T-helper 17 cell (primary cell): ENCODE measurements at regions not wholly inside any gene's neighbourhood (a gene's known extent, or its start where the extent isn't known, plus 50 kb on each side); places are given as distances from the start of the nearest gene placed in this dataset.
"Not testable (repeated sequence)": the region's sequence is repeated elsewhere in the genome, so short reads cannot be mapped to it uniquely, and the experiment has no call there.

ENCODE experiments used
- ATAC-seq: fragments of 150-1000 bp; cut with Tn5 transposase; 2 replicates; pipeline ENCODE4 v1.10.0; 2021; ENCODE audit warnings: mild to moderate bottlenecking, moderate library complexity
- DNase-seq, 3 donors: peaks; one replicate each; pipeline versions ENCODE4 v3.0.0 to v3.0.0-alpha.2; 2020 to 2021
- H3K9me3 ChIP-seq: one replicate; pipeline ENCODE4 v1.7.0; 2013; ENCODE audit warnings: low read length, mild to moderate bottlenecking; ENCODE audit not compliant: control insufficient read depth, poor library complexity, severe bottlenecking
- H3K27ac Mint-ChIP-seq: one replicate; pipeline ENCODE4 v1.8.0; 2022; ENCODE audit warnings: mild to moderate bottlenecking, moderate library complexity, mixed read lengths
- H3K27me3 Mint-ChIP-seq: one replicate; pipeline ENCODE4 v1.8.0; 2022; ENCODE audit warnings: mixed read lengths
- H3K36me3 Mint-ChIP-seq: one replicate; pipeline ENCODE4 v1.8.0; 2022; ENCODE audit warnings: low read depth, mixed read lengths
- H3K4me1 Mint-ChIP-seq: one replicate; pipeline ENCODE4 v1.8.0; 2022; ENCODE audit warnings: mild to moderate bottlenecking, mixed read lengths
- H3K4me3 Mint-ChIP-seq: one replicate; pipeline ENCODE4 v1.8.0; 2022; ENCODE audit warnings: mild to moderate bottlenecking, moderate library complexity, mixed read lengths

DNA sequence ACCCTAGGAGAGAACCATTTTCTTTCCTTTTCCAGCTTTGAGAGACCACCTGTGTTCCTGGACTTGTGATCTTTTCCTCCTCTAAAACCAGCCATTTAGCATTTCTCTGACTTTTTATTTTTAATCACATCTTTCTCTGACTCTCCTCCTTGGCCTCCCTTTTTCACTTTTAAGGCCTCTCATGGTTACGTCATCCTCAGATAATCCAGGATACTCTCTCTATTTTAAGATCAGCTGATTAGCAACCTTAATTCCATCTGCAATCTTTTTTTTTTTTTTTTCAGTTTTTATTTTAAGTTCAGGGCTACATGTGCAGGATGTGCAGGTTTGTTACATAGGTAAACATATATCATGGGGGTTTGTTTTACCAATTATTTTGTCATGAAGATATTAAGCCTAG is 54.0 kb downstream of the RFPL4B start:
- Mint-ChIP-seq H3K27me3 (peaks cover 10% of the 10 kb centered on the region), H3K36me3 (no peaks in the 10 kb centered on the region), H3K4me1 (no peaks in the 10 kb centered on the region), H3K4me3 (no peak overlapping the region), H3K27ac (no peak overlapping the region)
- DNase-seq (no peak), ATAC-seq (no peak)
- H3K9me3 ChIP-seq, result no peaks in the 10 kb centered on the region

DNA sequence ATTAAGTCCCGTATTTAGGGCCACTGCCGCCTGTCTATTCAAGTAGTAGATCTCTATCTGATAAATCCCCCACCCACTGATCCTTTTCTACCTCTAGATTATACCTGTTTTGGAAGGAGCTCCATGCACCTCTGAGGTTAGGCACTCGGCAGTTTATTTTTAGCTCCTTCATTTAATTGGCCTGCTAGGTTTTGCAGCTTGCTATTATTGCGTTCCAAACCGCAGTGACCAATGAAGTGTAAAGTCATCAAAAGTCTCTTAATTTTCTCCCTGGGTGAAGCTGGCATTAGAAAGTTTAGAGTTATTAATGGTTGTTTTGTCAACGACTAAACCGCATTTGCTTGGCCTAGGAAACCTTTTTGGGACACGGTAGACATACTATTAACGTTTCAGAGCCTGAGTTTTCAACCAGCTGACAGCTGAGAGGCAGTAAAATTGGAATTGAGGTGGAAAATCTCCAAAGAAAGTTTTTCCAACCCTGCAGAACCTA is 60.0 kb downstream of the RFPL4B start:
- no peaks in the 10 kb centered on the region for H3K9me3 ChIP-seq
- ATAC-seq (no peak), DNase-seq (no peak)
- H3K4me1 Mint-ChIP-seq, result no peaks in the 10 kb centered on the region
- H3K27ac Mint-ChIP-seq, result no peak overlapping the region
- H3K27me3 Mint-ChIP-seq, result peaks cover 18% of the 10 kb centered on the region
- no peak overlapping the region for H3K4me3 Mint-ChIP-seq
- no peaks in the 10 kb centered on the region for H3K36me3 Mint-ChIP-seq

DNA sequence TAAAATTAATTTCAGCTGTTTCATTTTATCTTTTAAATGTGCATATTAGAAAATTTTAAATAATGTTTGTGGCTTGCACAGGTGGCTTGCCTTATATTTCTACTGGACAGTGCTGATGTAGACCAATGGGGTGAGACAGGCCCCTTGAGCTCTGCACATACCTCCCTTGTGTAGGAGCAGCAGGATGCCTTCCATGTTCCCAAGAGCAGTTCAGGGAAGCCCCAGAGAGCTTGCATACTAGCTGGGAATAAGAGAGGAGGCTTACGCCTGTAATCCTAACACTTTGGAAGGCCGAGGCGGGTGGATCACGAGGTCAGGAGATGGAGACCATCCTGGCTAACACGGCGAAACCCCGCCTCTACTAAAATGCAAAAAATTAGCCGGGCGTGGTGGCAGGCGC is 61.4 kb downstream of the RFPL4B start:
- ATAC-seq, result no peak
- H3K27ac Mint-ChIP-seq, result no peak overlapping the region
- H3K27me3 Mint-ChIP-seq, result peaks cover 20% of the 10 kb centered on the region
- no peak overlapping the region for H3K4me3 Mint-ChIP-seq
- no peaks in the 10 kb centered on the region for H3K4me1 Mint-ChIP-seq
- no peak for DNase-seq
- H3K36me3 Mint-ChIP-seq, result no peaks in the 10 kb centered on the region
- no peaks in the 10 kb centered on the region for H3K9me3 ChIP-seq

DNA sequence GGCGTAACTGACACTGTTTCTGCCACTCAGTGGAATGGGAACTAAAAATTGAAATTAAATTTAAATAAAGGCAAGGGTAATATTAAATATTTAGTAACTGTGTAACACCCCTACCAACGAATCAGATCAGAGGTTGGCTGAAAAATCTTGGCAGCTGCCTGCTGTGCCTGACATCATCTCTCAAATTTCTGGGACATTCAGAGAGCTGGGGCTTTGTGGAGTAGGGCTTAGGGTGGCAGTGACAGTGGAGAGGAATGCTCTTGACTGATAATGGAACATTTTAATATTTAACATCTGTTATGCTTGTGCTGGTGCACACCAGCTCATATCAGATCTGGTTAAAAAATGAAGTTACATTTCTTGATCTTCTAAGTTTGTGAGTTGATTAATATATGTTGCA is 62.2 kb downstream of the RFPL4B start:
- H3K4me1 Mint-ChIP-seq, result no peaks in the 10 kb centered on the region
- H3K9me3 ChIP-seq, result no peaks in the 10 kb centered on the region
- peaks cover 27% of the 10 kb centered on the region for H3K27me3 Mint-ChIP-seq
- ATAC-seq (no peak), DNase-seq (no peak)
- no peaks in the 10 kb centered on the region for H3K36me3 Mint-ChIP-seq
- no peak overlapping the region for H3K4me3 Mint-ChIP-seq
- no peak overlapping the region for H3K27ac Mint-ChIP-seq

DNA sequence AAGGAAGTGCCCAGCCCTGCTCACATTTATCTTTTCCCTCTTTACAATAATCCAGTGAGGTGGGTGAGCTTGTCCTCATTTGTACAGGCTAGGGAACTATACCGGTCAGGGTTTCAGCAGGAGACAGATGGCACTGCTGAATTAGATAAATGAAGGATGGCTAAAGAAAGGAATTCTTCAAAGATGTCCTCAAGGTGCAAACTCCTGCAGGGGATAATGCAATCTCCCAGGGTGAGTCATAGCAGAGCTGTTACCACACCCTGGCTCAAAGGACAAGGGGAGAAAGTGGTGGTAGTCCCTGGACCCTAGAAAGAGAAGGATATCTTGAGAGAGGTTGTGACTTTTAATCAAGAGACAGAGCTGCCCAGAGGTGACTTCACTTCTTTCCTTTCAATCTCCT is 66.7 kb downstream of the RFPL4B start:
- Mint-ChIP-seq H3K27me3 (peaks cover 21% of the 10 kb centered on the region), H3K4me3 (no peak overlapping the region), H3K4me1 (no peaks in the 10 kb centered on the region), H3K27ac (no peak overlapping the region), H3K36me3 (no peaks in the 10 kb centered on the region)
- no peaks in the 10 kb centered on the region for H3K9me3 ChIP-seq
- DNase-seq, result no peak
- no peak for ATAC-seq

DNA sequence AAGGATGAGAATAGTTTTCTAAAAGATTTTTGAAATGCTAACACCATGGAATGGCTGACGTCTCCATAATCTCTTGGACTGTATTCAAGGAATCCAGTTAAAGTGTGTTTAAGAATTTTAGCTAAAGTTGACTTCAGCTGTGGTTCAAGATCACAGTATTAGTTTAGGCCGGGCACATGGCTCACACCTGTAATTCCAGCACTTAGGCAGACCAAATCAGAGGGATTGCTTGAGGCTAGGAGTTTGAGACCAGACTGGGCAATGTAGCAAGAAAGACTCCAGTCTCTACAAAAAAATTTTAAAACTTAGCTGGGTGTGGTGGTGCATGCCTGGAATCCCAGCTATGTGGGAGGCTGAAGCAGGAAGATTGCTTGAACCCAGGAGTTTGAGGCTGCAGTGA is 68.2 kb downstream of the RFPL4B start:
- Mint-ChIP-seq H3K36me3 (no peaks in the 10 kb centered on the region), H3K4me3 (no peak overlapping the region), H3K4me1 (no peaks in the 10 kb centered on the region), H3K27ac (no peak overlapping the region), H3K27me3 (peaks cover 21% of the 10 kb centered on the region)
- H3K9me3 ChIP-seq, result no peaks in the 10 kb centered on the region
- DNase-seq (no peak), ATAC-seq (no peak)

DNA sequence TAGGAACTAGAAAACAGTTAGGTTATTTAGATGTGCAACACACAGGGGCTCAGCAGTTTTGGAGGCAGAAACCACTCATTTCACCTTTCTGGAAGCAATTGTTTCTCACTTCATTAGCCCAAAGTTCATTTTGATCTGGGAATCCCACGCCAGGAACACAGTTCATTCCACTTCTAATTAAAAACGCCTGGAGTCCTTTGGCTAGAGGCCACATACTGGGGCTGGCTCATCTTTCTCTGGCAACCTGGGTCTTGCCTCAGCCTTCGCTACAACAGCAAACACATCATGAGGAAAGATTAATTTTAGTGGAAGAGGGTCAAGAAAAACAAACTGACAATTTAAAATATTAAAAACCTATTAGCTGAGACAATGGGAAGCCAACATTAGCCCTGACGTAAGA is 69.7 kb downstream of the RFPL4B start:
- H3K4me3 Mint-ChIP-seq, result no peak overlapping the region
- ATAC-seq, result no peak
- no peaks in the 10 kb centered on the region for H3K4me1 Mint-ChIP-seq
- DNase-seq, result no peak
- no peak overlapping the region for H3K27ac Mint-ChIP-seq
- H3K27me3 Mint-ChIP-seq, result peaks cover 30% of the 10 kb centered on the region
- no peaks in the 10 kb centered on the region for H3K9me3 ChIP-seq
- H3K36me3 Mint-ChIP-seq, result no peaks in the 10 kb centered on the region

DNA sequence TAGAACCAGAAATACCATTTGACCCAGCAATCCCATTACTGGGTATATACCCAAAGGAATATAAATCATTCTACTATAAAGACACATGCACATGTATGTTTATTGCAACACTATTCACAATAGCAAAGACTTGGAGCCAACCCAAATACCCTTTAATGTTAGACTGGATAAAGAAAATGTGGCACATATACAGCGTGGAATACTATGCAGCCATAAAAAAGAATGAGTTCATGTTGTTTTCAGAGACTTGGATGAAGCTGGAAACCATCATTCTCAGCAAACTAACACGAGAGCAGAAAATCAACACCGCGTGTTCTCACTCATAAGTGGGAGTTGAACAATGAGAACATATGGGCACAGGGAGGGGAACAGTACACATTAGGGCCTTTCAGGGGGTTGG is 79.9 kb downstream of the RFPL4B start:
- ATAC-seq, H3K9me3 ChIP-seq, H3K4me1 Mint-ChIP-seq, H3K27me3 Mint-ChIP-seq, H3K27ac Mint-ChIP-seq, H3K36me3 Mint-ChIP-seq, H3K4me3 Mint-ChIP-seq, DNase-seq: not testable (repeated sequence)

DNA sequence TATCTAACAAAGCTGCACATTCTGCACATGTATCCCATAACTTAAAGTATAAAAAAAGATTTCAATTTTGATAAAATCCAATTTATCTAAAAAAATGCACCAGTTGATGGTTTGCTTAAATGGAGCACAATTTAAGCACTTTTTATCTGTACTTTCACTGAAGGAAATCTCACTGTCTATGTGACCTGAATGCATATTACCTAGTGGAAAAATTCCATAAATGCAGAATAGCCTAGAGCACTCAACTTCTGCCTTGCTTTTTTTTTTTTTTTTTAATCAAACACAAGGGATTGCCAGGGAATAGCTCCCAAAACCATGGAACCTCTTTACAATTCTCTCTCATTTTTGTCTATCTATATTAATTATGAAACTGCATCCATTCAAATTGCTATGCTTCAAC is 80.4 kb downstream of the RFPL4B start:
- ATAC-seq, result no peak
- no peaks in the 10 kb centered on the region for H3K36me3 Mint-ChIP-seq
- H3K4me1 Mint-ChIP-seq, result no peaks in the 10 kb centered on the region
- H3K27me3 Mint-ChIP-seq, result peaks cover 3% of the 10 kb centered on the region
- no peak overlapping the region for H3K27ac Mint-ChIP-seq
- H3K9me3 ChIP-seq, result no peaks in the 10 kb centered on the region
- no peak for DNase-seq
- H3K4me3 Mint-ChIP-seq, result no peak overlapping the region

DNA sequence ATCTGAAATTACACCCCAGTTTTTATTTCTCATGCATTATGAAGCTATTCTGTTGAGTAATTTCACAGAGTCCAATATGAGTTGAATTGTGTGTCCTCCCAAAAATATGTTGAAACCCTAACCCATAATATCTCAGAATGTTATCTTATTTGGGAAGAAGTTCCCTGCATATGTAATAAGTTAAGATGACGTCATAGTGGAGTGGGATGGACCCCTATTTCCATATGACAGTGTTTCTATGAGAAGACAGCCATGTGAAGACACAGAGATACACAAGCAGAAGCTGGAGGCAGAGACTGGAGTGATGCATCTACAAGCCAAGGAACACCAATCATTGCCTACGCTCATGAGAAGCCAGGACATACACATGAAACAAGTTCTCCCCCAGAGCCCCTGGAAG is 81.3 kb downstream of the RFPL4B start:
- DNase-seq (no peak), ATAC-seq (no peak)
- Mint-ChIP-seq H3K27me3 (no peaks in the 10 kb centered on the region), H3K4me3 (no peak overlapping the region), H3K36me3 (no peaks in the 10 kb centered on the region), H3K27ac (no peak overlapping the region), H3K4me1 (no peaks in the 10 kb centered on the region)
- H3K9me3 ChIP-seq, result no peaks in the 10 kb centered on the region

DNA sequence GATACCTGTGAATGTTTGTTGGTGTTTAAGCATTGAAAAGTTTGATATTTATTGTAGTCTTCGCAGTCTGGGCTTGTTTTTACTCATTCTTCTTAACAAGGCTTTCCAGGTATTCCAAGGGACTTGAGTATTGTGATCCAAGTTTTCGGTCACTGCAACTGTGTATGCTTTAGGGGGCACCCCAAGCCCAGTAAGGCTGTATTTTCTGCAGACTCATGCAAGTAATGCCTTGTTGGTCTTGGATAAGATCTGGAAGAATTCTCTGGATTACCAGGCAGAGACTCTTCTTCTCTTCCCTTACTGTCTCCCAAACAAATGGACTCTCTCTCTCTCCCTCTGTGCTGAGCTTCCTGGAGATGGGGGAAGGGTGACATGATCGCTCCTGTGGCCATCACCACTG is 82.1 kb downstream of the RFPL4B start:
- ATAC-seq (no peak), DNase-seq (no peak)
- H3K9me3 ChIP-seq, result no peaks in the 10 kb centered on the region
- H3K36me3 Mint-ChIP-seq, result no peaks in the 10 kb centered on the region
- H3K27me3 Mint-ChIP-seq, result no peaks in the 10 kb centered on the region
- H3K4me1 Mint-ChIP-seq, result no peaks in the 10 kb centered on the region
- H3K4me3 Mint-ChIP-seq, result no peak overlapping the region
- H3K27ac Mint-ChIP-seq, result no peak overlapping the region

DNA sequence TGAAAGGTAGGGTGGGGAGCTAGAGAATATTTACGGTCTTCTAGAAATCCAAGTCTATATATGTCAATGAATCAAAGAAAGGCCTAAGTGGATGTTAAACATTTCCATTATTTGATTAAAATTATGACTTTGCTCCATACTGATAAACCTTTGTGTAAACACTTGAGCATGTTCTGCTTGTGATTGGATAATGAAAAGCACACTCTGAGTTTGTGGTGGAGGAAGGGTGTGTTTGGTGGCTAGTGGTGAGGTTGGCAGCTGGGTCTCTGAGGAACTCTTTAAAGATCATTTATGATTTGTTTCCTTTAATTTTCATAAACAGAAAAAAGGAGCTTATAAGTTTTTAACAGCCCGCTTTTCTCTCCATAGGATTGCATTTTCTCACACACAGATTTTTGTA is 84.7 kb downstream of the RFPL4B start:
- no peaks in the 10 kb centered on the region for H3K9me3 ChIP-seq
- H3K27ac Mint-ChIP-seq, result no peak overlapping the region
- no peaks in the 10 kb centered on the region for H3K36me3 Mint-ChIP-seq
- H3K4me1 Mint-ChIP-seq, result no peaks in the 10 kb centered on the region
- no peaks in the 10 kb centered on the region for H3K27me3 Mint-ChIP-seq
- no peak for DNase-seq
- no peak overlapping the region for H3K4me3 Mint-ChIP-seq
- no peak for ATAC-seq

DNA sequence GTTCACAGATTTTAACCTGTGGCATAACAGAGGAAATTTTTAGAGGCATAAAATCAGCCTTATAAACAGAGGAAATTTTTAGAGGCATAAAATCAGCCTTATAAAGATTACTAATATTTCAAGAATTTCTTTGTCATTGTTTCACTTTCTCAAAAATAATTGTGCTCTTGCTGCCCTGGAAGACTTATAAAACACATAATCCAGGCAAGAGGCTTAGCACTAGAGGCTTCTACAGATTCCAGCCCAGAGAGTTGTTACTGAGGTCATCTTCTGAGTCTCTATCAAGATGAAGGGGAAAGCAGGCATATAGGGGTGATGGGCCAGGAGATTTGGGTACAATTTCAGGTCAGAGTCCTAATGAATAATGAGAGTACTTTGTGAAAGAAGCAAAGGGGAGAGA is 85.7 kb downstream of the RFPL4B start:
- Mint-ChIP-seq H3K27me3 (no peaks in the 10 kb centered on the region), H3K27ac (no peak overlapping the region), H3K4me1 (no peaks in the 10 kb centered on the region), H3K36me3 (no peaks in the 10 kb centered on the region), H3K4me3 (no peak overlapping the region)
- no peaks in the 10 kb centered on the region for H3K9me3 ChIP-seq
- ATAC-seq, result no peak
- DNase-seq, result no peak

DNA sequence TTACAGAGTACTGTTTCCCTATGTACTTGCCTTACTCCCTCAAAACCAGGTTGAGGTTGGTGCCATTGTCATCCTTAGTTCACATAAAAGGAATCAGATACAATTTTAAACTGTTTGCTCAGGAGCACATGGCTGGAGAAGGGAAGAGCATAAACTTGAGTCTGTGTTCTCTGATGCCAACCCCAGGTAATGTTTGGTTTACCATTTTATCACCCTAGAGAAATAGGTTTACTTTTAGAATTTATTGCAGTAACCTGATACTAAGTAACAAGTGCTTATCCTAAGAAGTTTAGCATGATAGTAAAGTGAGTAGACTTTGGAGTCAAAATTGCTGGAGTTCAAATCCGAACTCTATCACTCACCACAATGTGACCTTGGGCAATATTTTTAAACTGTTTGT is 86.3 kb downstream of the RFPL4B start:
- Mint-ChIP-seq H3K4me3 (no peak overlapping the region), H3K36me3 (no peaks in the 10 kb centered on the region), H3K4me1 (no peaks in the 10 kb centered on the region), H3K27ac (no peak overlapping the region), H3K27me3 (no peaks in the 10 kb centered on the region)
- ATAC-seq (no peak), DNase-seq (no peak)
- H3K9me3 ChIP-seq, result no peaks in the 10 kb centered on the region
